ENCODE measurements at regions not wholly inside any gene's neighbourhood (a gene's known extent, or its start where the extent isn't known, plus 50 kb on each side); places are given as distances from the start of the nearest gene placed in this dataset.

DNA sequence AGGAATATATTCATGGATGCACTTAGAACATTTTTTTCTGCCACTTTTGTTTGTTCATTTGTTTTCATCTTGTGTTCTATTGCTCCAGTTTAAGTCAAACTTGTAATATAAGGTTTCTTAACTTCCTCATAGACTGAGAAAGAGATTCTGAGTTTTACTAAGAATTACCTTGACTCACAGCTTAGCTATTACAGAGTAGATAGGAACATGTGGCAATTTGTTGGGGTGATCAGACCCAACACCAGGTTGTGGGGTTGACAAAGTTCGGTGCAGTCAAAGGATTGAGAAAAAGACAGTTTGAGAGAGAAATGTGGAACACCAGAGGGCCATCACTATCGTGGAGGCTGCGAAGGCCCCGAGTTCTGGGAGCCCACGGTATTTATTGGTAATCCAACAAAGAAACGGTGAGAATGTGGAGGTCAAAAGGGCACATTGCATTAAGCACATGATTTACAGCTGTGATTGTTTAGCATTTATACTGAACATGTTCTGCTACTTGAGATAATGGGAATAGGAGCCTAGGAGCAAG lies 2526.0 kb downstream of the PCDH9 start:
- TF ChIP-seq RELA (CRISPR knock-in tag; IDR thresholded peaks at IDR 0.05; ENCODE audit: borderline replicate concordance) = no peak
- TF ChIP-seq, protein P1, sequence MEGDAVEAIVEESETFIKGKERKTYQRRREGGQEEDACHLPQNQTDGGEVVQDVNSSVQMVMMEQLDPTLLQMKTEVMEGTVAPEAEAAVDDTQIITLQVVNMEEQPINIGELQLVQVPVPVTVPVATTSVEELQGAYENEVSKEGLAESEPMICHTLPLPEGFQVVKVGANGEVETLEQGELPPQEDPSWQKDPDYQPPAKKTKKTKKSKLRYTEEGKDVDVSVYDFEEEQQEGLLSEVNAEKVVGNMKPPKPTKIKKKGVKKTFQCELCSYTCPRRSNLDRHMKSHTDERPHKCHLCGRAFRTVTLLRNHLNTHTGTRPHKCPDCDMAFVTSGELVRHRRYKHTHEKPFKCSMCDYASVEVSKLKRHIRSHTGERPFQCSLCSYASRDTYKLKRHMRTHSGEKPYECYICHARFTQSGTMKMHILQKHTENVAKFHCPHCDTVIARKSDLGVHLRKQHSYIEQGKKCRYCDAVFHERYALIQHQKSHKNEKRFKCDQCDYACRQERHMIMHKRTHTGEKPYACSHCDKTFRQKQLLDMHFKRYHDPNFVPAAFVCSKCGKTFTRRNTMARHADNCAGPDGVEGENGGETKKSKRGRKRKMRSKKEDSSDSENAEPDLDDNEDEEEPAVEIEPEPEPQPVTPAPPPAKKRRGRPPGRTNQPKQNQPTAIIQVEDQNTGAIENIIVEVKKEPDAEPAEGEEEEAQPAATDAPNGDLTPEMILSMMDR (IDR thresholded peaks at IDR 0.05) = no peak
- TF ChIP-seq, protein P2, sequence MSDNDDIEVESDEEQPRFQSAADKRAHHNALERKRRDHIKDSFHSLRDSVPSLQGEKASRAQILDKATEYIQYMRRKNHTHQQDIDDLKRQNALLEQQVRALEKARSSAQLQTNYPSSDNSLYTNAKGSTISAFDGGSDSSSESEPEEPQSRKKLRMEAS (CRISPR knock-in tag; IDR thresholded peaks at IDR 0.05) = no peak
- no peak for TF ChIP-seq CREM (CRISPR knock-in tag; IDR thresholded peaks at IDR 0.05)
- no peak for TF ChIP-seq NFYB (CRISPR knock-in tag; conservative IDR thresholded peaks at IDR 0.05; ENCODE audit: low read depth)
- TF ChIP-seq ZNF416 (CRISPR knock-in tag; IDR thresholded peaks at IDR 0.05) = no peak
- TF ChIP-seq, protein P3, sequence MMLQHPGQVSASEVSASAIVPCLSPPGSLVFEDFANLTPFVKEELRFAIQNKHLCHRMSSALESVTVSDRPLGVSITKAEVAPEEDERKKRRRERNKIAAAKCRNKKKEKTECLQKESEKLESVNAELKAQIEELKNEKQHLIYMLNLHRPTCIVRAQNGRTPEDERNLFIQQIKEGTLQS (CRISPR knock-in tag; conservative IDR thresholded peaks at IDR 0.05) = no peak
- TF ChIP-seq, protein P4, sequence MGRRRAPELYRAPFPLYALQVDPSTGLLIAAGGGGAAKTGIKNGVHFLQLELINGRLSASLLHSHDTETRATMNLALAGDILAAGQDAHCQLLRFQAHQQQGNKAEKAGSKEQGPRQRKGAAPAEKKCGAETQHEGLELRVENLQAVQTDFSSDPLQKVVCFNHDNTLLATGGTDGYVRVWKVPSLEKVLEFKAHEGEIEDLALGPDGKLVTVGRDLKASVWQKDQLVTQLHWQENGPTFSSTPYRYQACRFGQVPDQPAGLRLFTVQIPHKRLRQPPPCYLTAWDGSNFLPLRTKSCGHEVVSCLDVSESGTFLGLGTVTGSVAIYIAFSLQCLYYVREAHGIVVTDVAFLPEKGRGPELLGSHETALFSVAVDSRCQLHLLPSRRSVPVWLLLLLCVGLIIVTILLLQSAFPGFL (CRISPR knock-in tag; IDR thresholded peaks at IDR 0.05; ENCODE audit: borderline replicate concordance) = no peak
